Panc1 (cell line): ENCODE measurements at regions not wholly inside any gene's neighbourhood (a gene's known extent, or its start where the extent isn't known, plus 50 kb on each side); places are given as distances from the start of the nearest gene placed in this dataset.

Source experiments
- ATAC-seq: fragments of 200-7000 bp; cut with Tn5 transposase; 2 replicates; pipeline ENCODE4 v1.9.1; 2020; ENCODE audit warnings: mild to moderate bottlenecking, moderate library complexity
- BruUV-seq: library from RNA; stranded (reverse); fragments of 400-500 nt; replicated peaks from 2 replicates; lab custom pipeline; 2021; lab: Mats Ljungman, UMichigan
- CTCF ChIA-PET: fragments of 300-600 bp; sonication (Branson Sonifier 250); formaldehyde crosslinking; loops from one replicate; lab custom pipeline; 2022; ENCODE audit warnings: antibody characterized with exemption; lab: Charles Lee
- POLR2A ChIA-PET: fragments of 300-600 bp; sonication (Branson Sonifier 250); formaldehyde crosslinking; loops from one replicate; lab custom pipeline; 2022; ENCODE audit warnings: antibody characterized with exemption; lab: Charles Lee
- DNase-seq: peaks from one replicate; pipeline ENCODE4 v3.0.0-alpha.2; 2010; ENCODE audit warnings: low read depth, low spot score
- H3K27ac ChIP-seq: 2 replicates; pipeline ENCODE4 v1.5.1; 2011; ENCODE audit warnings: mild to moderate bottlenecking, low read length, inconsistent platforms
- H3K27me3 ChIP-seq: fragments of 200-500 bp; sonication (Bioruptor generic); 2 replicates; pipeline ENCODE4 v1.6.0; 2014; ENCODE audit warnings: low read length, inconsistent platforms; ENCODE audit not compliant: control insufficient read depth, insufficient read depth
- H3K36me3 ChIP-seq: fragments of 200-500 bp; sonication (Bioruptor generic); 2 replicates; pipeline ENCODE4 v1.5.1; 2014; ENCODE audit warnings: inconsistent platforms, mild to moderate bottlenecking, low read length, moderate library complexity; ENCODE audit not compliant: control insufficient read depth, insufficient read depth
- H3K4me1 ChIP-seq: 2 replicates; pipeline ENCODE4 v1.5.1; 2011; ENCODE audit warnings: inconsistent platforms, mild to moderate bottlenecking, low read length, moderate library complexity; ENCODE audit not compliant: control insufficient read depth, insufficient read depth
- H3K4me3 ChIP-seq, 2 experiments: 2 replicates each; pipeline ENCODE4 v1.5.1; 2011 to 2012; ENCODE audit warnings: low read depth in 2 of 2, low read length in 2 of 2, mild to moderate bottlenecking in 2 of 2, inconsistent platforms in 1 of 2, moderate library complexity in 1 of 2
- H3K9me3 ChIP-seq: fragments of 200-500 bp; sonication (Bioruptor generic); 2 replicates; pipeline ENCODE4 v1.5.1; 2014; ENCODE audit warnings: low read depth, mild to moderate bottlenecking, inconsistent platforms, low read length, moderate library complexity; ENCODE audit not compliant: control insufficient read depth, insufficient read depth
- POLR2AphosphoS5 ChIP-seq: IDR thresholded peaks from 2 replicates; pipeline ENCODE4 v1.6.1; 2012; ENCODE audit warnings: mild to moderate bottlenecking, low read depth, low read length, moderate library complexity
- SIN3A ChIP-seq: IDR thresholded peaks from 2 replicates; pipeline ENCODE4 v1.6.1; 2012; ENCODE audit warnings: low read depth, mild to moderate bottlenecking, low read length, moderate library complexity, borderline replicate concordance; ENCODE audit not compliant: insufficient read depth
- TCF7L2 ChIP-seq: IDR thresholded peaks from 2 replicates; pipeline ENCODE4 v1.6.1; 2011; ENCODE audit warnings: mild to moderate bottlenecking, low read depth, low read length, inconsistent platforms
- in situ Hi-C: cut with HindIII; loops from 2 replicates; pipeline ENCODE4 v1.10.0; 2016; ENCODE audit warnings: low sequenced_read_pairs, low pct_unique_long_range_greater_than_20kb
- intact Hi-C: fragments of 100-400 bp; cut with micrococcal nuclease; formaldehyde crosslinking; loops from one replicate; pipeline ENCODE4 v1.10.0; 2022; ENCODE audit not compliant: unreplicated experiment
- TF ChIP-seq, protein P1 (sequence below), 2 experiments: IDR thresholded peaks; 2 replicates each; pipeline ENCODE4 v1.6.1; 2011 to 2012; ENCODE audit warnings: low read depth in 2 of 2, control low read depth in 1 of 2, low read length in 1 of 2, mild to moderate bottlenecking in 1 of 2, moderate library complexity in 1 of 2; ENCODE audit not compliant: insufficient read depth in 1 of 2
- TF ChIP-seq, protein P2 (sequence below): fragments of 450-650 bp; IDR thresholded peaks from 2 replicates; pipeline ENCODE4 v1.5.1; 2017; ENCODE audit warnings: mild to moderate bottlenecking

DNA sequence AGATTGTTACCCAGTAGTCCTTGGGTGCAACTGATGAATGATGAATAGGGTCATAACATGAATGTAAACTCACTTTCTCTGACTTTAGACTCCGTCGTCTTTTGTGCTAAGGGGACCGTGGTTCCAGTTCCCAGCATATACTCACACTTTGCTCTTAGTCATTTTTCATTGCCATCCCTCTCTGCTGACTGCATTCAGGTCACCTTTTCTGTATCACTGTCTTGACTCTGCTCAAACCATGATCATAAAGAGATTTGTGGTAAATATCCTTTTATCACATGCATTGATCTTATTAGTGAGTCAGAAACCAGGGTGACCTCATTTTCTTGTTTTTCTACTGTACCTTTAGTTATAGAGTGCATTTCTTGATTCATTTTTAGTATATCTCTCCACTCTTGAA lies 141.1 kb upstream of the AGR3 start:
- no peak for ATAC-seq
- Histone ChIP-seq H3K27me3 (no peaks in the 10 kb centered on the region), H3K27ac (no peak overlapping the region)

DNA sequence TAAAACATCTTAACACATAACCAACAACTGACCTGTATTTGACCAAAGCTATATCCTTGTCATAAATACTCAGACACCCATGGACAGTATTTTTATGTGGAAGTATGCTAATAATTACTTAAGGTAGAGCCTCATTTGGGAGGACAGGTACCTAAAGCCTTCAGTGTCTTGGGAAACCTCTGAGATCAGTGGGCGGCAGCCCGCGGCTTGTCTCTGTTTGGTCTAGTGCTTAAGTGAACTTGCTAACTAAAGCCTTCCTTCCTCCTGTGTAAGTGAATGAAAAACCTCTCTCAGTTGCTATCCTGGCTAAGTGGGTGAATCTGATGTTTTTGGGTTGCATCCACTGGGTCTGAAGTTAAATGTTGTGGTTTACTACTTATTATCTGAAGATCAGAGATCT lies 144.5 kb upstream of the AGR3 start:
- ChIA-PET POLR2A (no interaction called here), CTCF (no interaction called here)
- no peak overlapping the region for H3K4me3 ChIP-seq
- no peak overlapping the region for H3K27ac ChIP-seq
- TF ChIP-seq TCF7L2, result no peak
- TF ChIP-seq, protein P1, sequence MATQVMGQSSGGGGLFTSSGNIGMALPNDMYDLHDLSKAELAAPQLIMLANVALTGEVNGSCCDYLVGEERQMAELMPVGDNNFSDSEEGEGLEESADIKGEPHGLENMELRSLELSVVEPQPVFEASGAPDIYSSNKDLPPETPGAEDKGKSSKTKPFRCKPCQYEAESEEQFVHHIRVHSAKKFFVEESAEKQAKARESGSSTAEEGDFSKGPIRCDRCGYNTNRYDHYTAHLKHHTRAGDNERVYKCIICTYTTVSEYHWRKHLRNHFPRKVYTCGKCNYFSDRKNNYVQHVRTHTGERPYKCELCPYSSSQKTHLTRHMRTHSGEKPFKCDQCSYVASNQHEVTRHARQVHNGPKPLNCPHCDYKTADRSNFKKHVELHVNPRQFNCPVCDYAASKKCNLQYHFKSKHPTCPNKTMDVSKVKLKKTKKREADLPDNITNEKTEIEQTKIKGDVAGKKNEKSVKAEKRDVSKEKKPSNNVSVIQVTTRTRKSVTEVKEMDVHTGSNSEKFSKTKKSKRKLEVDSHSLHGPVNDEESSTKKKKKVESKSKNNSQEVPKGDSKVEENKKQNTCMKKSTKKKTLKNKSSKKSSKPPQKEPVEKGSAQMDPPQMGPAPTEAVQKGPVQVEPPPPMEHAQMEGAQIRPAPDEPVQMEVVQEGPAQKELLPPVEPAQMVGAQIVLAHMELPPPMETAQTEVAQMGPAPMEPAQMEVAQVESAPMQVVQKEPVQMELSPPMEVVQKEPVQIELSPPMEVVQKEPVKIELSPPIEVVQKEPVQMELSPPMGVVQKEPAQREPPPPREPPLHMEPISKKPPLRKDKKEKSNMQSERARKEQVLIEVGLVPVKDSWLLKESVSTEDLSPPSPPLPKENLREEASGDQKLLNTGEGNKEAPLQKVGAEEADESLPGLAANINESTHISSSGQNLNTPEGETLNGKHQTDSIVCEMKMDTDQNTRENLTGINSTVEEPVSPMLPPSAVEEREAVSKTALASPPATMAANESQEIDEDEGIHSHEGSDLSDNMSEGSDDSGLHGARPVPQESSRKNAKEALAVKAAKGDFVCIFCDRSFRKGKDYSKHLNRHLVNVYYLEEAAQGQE (IDR thresholded peaks at IDR 0.05; ENCODE audit: insufficient read depth in 1 of 2, low read depth in 2 of 2, low read length in 1 of 2), result no peak
- ATAC-seq (no peak), DNase-seq (no peak)
- BruUV-seq, result no TSS peak
- no peaks in the 10 kb centered on the region for H3K27me3 ChIP-seq
- H3K4me1 ChIP-seq, result no peaks in the 10 kb centered on the region
- in situ Hi-C loops (no loop called here), intact Hi-C loops (no loop called here)
- peaks cover 4% of the 10 kb centered on the region; the same call in 1 of the 2 replicates for H3K9me3 ChIP-seq
- no peaks in the 10 kb centered on the region for H3K36me3 ChIP-seq

More for the DNA sequence above, 141.1 kb upstream of the AGR3 start:
- Histone ChIP-seq H3K9me3 (peaks cover 4% of the 10 kb centered on the region; the same call in 1 of the 2 replicates), H3K4me1 (no peaks in the 10 kb centered on the region), H3K36me3 (no peaks in the 10 kb centered on the region), H3K4me3 (no peak overlapping the region)
- no TSS peak for BruUV-seq
- CTCF ChIA-PET, result no interaction called here
- intact Hi-C loops, result no loop called here
- no peak for TF ChIP-seq POLR2AphosphoS5
- TF ChIP-seq, protein P1 (IDR thresholded peaks at IDR 0.05; ENCODE audit: insufficient read depth in 1 of 2, low read depth in 2 of 2, low read length in 1 of 2), result no peak
- no peak for TF ChIP-seq SIN3A
- TF ChIP-seq, protein P2, sequence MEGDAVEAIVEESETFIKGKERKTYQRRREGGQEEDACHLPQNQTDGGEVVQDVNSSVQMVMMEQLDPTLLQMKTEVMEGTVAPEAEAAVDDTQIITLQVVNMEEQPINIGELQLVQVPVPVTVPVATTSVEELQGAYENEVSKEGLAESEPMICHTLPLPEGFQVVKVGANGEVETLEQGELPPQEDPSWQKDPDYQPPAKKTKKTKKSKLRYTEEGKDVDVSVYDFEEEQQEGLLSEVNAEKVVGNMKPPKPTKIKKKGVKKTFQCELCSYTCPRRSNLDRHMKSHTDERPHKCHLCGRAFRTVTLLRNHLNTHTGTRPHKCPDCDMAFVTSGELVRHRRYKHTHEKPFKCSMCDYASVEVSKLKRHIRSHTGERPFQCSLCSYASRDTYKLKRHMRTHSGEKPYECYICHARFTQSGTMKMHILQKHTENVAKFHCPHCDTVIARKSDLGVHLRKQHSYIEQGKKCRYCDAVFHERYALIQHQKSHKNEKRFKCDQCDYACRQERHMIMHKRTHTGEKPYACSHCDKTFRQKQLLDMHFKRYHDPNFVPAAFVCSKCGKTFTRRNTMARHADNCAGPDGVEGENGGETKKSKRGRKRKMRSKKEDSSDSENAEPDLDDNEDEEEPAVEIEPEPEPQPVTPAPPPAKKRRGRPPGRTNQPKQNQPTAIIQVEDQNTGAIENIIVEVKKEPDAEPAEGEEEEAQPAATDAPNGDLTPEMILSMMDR, result no peak
- no peak for TF ChIP-seq TCF7L2
- DNase-seq, result no peak
- in situ Hi-C loops, result no loop called here
- POLR2A ChIA-PET, result no interaction called here
